ENCODE measurements at regions not wholly inside any gene's neighbourhood (a gene's known extent, or its start where the extent isn't known, plus 50 kb on each side); places are given as distances from the start of the nearest gene placed in this dataset.

GRCh38 chr13:38564256-38565150, 122.4 kb upstream of the FREM2 start:
- H3K4me3 ChIP-seq = no peak overlapping the region
- no peaks in the 10 kb centered on the region for H3K36me3 ChIP-seq (ENCODE audit: control insufficient read depth in 2 of 2, insufficient read depth in 2 of 2, low read length in 1 of 2)
- H4K20me1 ChIP-seq (ENCODE audit: control insufficient read depth, insufficient read depth) = no peaks in the 10 kb centered on the region
- RAD21 ChIA-PET (ENCODE audit: unreplicated experiment) = no interaction called here
- no peaks in the 10 kb centered on the region for H3K4me1 ChIP-seq (ENCODE audit: control insufficient read depth, insufficient read depth, low read length)
- DNase-seq (ENCODE audit: low read depth, low spot score) = no peak
- H3K9ac ChIP-seq (ENCODE audit: control insufficient read depth, insufficient read depth, low read length) = no peak overlapping the region
- WGBS (ENCODE audit: insufficient coverage, insufficient replicate concordance, low lambda C conversion rate, missing lambda C conversion rate) = 28% methylated on average over 7 of the region's 7 CpGs
- no peak overlapping the region for H3K4me2 ChIP-seq (ENCODE audit: control insufficient read depth, insufficient read depth)
- in situ Hi-C loops (cut with MboI) (no loop called here), intact Hi-C loops (cut with micrococcal nuclease; ENCODE audit: unreplicated experiment) (no loop called here)
- BruUV-seq (replicated peaks) = no TSS peak
- H3K9me3 ChIP-seq (replicated peaks; ENCODE audit: control insufficient read depth, insufficient read depth, low read length) = no peaks in the 10 kb centered on the region
- no peak for FAIRE-seq
- CTCF ChIA-PET = interaction anchor here (0.7 kb wide), 1 partner anchor 17 kb away, joined by 3 read pairs; no protein-coding TSS in a partner anchor
- H3K27ac ChIP-seq (ENCODE audit: control insufficient read depth, insufficient read depth) = no peak overlapping the region
- SMC1A ChIA-PET (ENCODE audit: uncharacterized antibody, unreplicated experiment) = no interaction called here
- H2AFZ ChIP-seq (ENCODE audit: control insufficient read depth, low read depth, low read length) = no peak overlapping the region
- no peaks in the 10 kb centered on the region for H3K27me3 ChIP-seq (replicated peaks in 1 of 2; ENCODE audit: control insufficient read depth in 2 of 2, insufficient read depth in 2 of 2, low read length in 1 of 2)
- no peak for ATAC-seq
- no peaks in the 10 kb centered on the region for H3K79me2 ChIP-seq (ENCODE audit: control insufficient read depth, insufficient read depth, low read length)
- POLR2A ChIA-PET = no interaction called here
- TF ChIP-seq PBX3 (IDR thresholded peaks at IDR 0.05; ENCODE audit: insufficient replicate concordance, low read depth, low read length) = no peak
- no peak for TF ChIP-seq RUNX3 (IDR thresholded peaks at IDR 0.05; ENCODE audit: low read length)
- TF ChIP-seq E2F8 (IDR thresholded peaks at IDR 0.05; ENCODE audit: low read depth, partially characterized antibody) = no peak
- no peak for TF ChIP-seq KAT2A (conservative IDR thresholded peaks at IDR 0.05; ENCODE audit: control insufficient read depth, low read depth, low read length)
- TF ChIP-seq ETV6 (conservative IDR thresholded peaks at IDR 0.05 in 1 of 2, IDR thresholded peaks at IDR 0.05 in 1 of 2; ENCODE audit: borderline replicate concordance in 1 of 2, low read depth in 1 of 2) = no peak
- TF ChIP-seq MYB (IDR thresholded peaks at IDR 0.05; ENCODE audit: borderline replicate concordance, low read depth, low read length) = no peak
- no peak for TF ChIP-seq PRDM15 (CRISPR knock-in tag; IDR thresholded peaks at IDR 0.05)
- TF ChIP-seq SKIL (IDR thresholded peaks at IDR 0.05; ENCODE audit: low read depth, poor library complexity, severe bottlenecking) = no peak
- TF ChIP-seq NFIC (IDR thresholded peaks at IDR 0.05; ENCODE audit: low read depth, low read length) = no peak

Data from GM12878 (cell line).